ENCODE measurements at regions not wholly inside any gene's neighbourhood (a gene's known extent, or its start where the extent isn't known, plus 50 kb on each side); places are given as distances from the start of the nearest gene placed in this dataset.
A peak's percentile ranks its signal among the peaks of the same experiment; 100 is the strongest.

GRCh38 chr4:105060628-105061027 is 86.0 kb upstream of the TET2 start (continued):
- TF ChIP-seq USF2 (IDR thresholded peaks at IDR 0.05; ENCODE audit: borderline replicate concordance, low read depth, low read length): no peak
- peak; percentile 41; the same call in 1 of the 2 replicates for TF ChIP-seq STAT3 (IDR thresholded peaks at IDR 0.05; ENCODE audit: low read depth, low read length)
- TF ChIP-seq YY1 (IDR thresholded peaks at IDR 0.05; ENCODE audit: low read depth, low read length): 0 out of 2 replicates have a peak, but pooled peaks have one; percentile 22
- TF ChIP-seq BACH1 (IDR thresholded peaks at IDR 0.05; ENCODE audit: borderline replicate concordance): peak; percentile 95
- TF ChIP-seq SUPT20H (IDR thresholded peaks at IDR 0.05; ENCODE audit: borderline replicate concordance, control insufficient read depth, low read depth, low read length): no peak
- TF ChIP-seq RELB (IDR thresholded peaks at IDR 0.05; ENCODE audit: low read depth): peak; percentile 93
- TF ChIP-seq SP1 (IDR thresholded peaks at IDR 0.05; ENCODE audit: low read depth, low read length): peak; percentile 80
- peak; percentile 92 for TF ChIP-seq CREM (IDR thresholded peaks at IDR 0.05; ENCODE audit: low read depth)
- peak; percentile 87 for TF ChIP-seq TCF3 (IDR thresholded peaks at IDR 0.05; ENCODE audit: borderline replicate concordance, insufficient read depth, low read depth, low read length)
- TF ChIP-seq ATF3 (IDR thresholded peaks at IDR 0.05; ENCODE audit: borderline replicate concordance, extremely low read depth, low read depth, low read length): no peak
- peak; percentile 100 for TF ChIP-seq BCL11A (IDR thresholded peaks at IDR 0.05; ENCODE audit: low read depth, low read length)
- TF ChIP-seq HDAC6 (IDR thresholded peaks at IDR 0.05; ENCODE audit: unreplicated experiment): no peak
- TF ChIP-seq BMI1 (IDR thresholded peaks at IDR 0.05; ENCODE audit: borderline replicate concordance): peak; percentile 90
- TF ChIP-seq TARDBP (IDR thresholded peaks at IDR 0.05; ENCODE audit: borderline replicate concordance): peak; percentile 60; the same call in 1 of the 2 replicates
- TF ChIP-seq NFIC (IDR thresholded peaks at IDR 0.05; ENCODE audit: low read depth, low read length): peak; percentile 100
- TF ChIP-seq NR2F1 (conservative IDR thresholded peaks at IDR 0.05): peak; percentile 85
- TF ChIP-seq ZNF592 (IDR thresholded peaks at IDR 0.05): no peak
- peak; percentile 97 for TF ChIP-seq EP300 (IDR thresholded peaks at IDR 0.05; ENCODE audit: borderline replicate concordance in 1 of 2, control insufficient read depth in 1 of 2, low read depth in 2 of 2, low read length in 2 of 2)
- TF ChIP-seq IKZF1 (conservative IDR thresholded peaks at IDR 0.05): peak; percentile 95
- no peak for TF ChIP-seq USF1 (IDR thresholded peaks at IDR 0.05; ENCODE audit: borderline replicate concordance, extremely low read length, insufficient read depth, low read depth, low read length)
- TF ChIP-seq PKNOX1 (IDR thresholded peaks at IDR 0.05): peak; percentile 38; the same call in 1 of the 2 replicates
- TF ChIP-seq RBBP5 (conservative IDR thresholded peaks at IDR 0.05): no peak
- peak; percentile 100 for TF ChIP-seq MTA2 (IDR thresholded peaks at IDR 0.05; ENCODE audit: low read depth)

Measured in GM12878 (cell line).